Lower leg skin (tissue), 3 donors: ENCODE measurements at regions not wholly inside any gene's neighbourhood (a gene's known extent, or its start where the extent isn't known, plus 50 kb on each side); places are given as distances from the start of the nearest gene placed in this dataset.

Source experiments
- CTCF ChIP-seq, 3 donors: fragments of 450-650 bp; IDR thresholded peaks; one replicate each; pipeline ENCODE4 v1.5.1; 2016; ENCODE audit warnings: antibody characterized with exemption in 3 of 3, mild to moderate bottlenecking in 3 of 3, moderate library complexity in 2 of 3
- POLR2A ChIP-seq, 2 donors: fragments of 450-650 bp; IDR thresholded peaks; one replicate each; pipeline ENCODE4 v1.6.1; 2016 to 2017; ENCODE audit warnings: antibody characterized with exemption in 2 of 2, mild to moderate bottlenecking in 1 of 2, moderate library complexity in 1 of 2

- TF ChIP-seq CTCF (IDR thresholded peaks at IDR 0.05) = no peak
- no peak for TF ChIP-seq POLR2A (IDR thresholded peaks at IDR 0.05)
Measured at GRCh38 chr2:16566701-16567100, 98.9 kb downstream of the CYRIA start.
